ENCODE measurements at regions not wholly inside any gene's neighbourhood (a gene's known extent, or its start where the extent isn't known, plus 50 kb on each side); places are given as distances from the start of the nearest gene placed in this dataset.

DNA sequence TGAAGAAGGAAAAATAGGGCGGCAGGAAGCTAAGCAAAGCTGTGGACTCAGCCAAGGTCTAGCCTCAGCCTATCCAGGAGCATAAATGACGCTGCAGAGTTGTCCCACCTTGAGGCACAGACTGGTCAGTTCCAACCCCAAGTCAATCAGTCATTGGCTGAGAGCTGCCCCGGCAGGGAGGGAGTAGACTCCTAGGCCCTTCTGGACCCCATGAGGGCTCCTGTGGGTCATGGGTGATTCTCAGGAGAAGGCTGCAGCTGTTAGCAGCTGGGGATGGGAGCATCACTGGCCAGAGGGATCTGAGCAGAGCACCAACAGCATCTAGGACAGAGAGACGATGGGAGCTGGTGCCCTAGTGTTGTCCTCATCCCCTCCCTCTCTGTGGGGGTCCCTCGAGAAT is 51.8 kb upstream of the ESRRB start:
- no peak for ATAC-seq

More for the DNA sequence above, 51.8 kb upstream of the ESRRB start:
- FAIRE-seq: no peak
- intact Hi-C loops (cut with DNase I): no loop called here
- WGBS, 2 donors: 64 to 68% methylated on average over 5 of the region's 5 CpGs
- H3K27ac ChIP-seq: no peak overlapping the region
- TF ChIP-seq, protein P1, sequence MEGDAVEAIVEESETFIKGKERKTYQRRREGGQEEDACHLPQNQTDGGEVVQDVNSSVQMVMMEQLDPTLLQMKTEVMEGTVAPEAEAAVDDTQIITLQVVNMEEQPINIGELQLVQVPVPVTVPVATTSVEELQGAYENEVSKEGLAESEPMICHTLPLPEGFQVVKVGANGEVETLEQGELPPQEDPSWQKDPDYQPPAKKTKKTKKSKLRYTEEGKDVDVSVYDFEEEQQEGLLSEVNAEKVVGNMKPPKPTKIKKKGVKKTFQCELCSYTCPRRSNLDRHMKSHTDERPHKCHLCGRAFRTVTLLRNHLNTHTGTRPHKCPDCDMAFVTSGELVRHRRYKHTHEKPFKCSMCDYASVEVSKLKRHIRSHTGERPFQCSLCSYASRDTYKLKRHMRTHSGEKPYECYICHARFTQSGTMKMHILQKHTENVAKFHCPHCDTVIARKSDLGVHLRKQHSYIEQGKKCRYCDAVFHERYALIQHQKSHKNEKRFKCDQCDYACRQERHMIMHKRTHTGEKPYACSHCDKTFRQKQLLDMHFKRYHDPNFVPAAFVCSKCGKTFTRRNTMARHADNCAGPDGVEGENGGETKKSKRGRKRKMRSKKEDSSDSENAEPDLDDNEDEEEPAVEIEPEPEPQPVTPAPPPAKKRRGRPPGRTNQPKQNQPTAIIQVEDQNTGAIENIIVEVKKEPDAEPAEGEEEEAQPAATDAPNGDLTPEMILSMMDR (IDR thresholded peaks at IDR 0.05): no peak
- H3K36me3 ChIP-seq: no peaks in the 10 kb centered on the region
- no peaks in the 10 kb centered on the region for H3K9me3 ChIP-seq
- H3K4me1 ChIP-seq: no peaks in the 10 kb centered on the region
- DNase-seq: no peak
- no peak overlapping the region for H3K4me3 ChIP-seq
- H3K27me3 ChIP-seq: no peaks in the 10 kb centered on the region
